Effector CD8-positive, alpha-beta T cell (primary cell): ENCODE measurements at regions not wholly inside any gene's neighbourhood (a gene's known extent, or its start where the extent isn't known, plus 50 kb on each side); places are given as distances from the start of the nearest gene placed in this dataset.
"Not testable (repeated sequence)": the region's sequence is repeated elsewhere in the genome, so short reads cannot be mapped to it uniquely, and the experiment has no call there.

Experiments used
- DNase-seq: peaks from one replicate; lab custom pipeline; 2025; lab: John Stamatoyannopoulos, UW

- DNase-seq: no peak
These were observed 1061.4 kb downstream of the MRPL39 start for GRCh38 chr21:24545807-24546361.

DNA sequence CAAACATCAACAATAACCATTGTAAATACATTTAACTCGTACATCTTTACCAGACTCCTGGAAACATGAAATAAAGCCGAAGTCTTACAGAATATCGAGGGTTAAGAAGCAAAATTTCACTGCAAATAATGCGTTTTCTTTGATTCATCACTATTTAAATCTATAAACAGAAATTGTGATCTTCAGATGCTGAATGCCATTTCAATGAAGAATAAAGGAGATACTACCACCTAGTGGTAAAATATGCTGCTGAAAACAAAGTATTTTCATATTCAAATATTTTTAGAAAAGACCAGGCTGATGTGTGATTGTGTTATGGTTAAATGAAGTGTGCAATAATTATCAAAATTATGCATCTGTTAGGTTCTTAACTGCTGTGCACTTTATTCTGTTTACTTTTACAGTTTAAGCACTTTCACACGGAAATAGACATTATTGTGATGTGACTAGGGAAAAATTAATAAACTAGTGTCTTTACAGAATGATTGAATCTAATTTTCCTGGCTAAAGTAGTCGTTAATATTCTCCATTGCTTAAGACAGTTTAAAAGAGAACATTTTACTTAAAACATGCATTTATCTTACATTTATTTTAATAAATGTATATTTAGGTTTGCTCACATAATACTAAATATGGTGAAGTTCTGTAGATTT, 1093.1 kb downstream of the MRPL39 start:
- no peak for DNase-seq

DNA sequence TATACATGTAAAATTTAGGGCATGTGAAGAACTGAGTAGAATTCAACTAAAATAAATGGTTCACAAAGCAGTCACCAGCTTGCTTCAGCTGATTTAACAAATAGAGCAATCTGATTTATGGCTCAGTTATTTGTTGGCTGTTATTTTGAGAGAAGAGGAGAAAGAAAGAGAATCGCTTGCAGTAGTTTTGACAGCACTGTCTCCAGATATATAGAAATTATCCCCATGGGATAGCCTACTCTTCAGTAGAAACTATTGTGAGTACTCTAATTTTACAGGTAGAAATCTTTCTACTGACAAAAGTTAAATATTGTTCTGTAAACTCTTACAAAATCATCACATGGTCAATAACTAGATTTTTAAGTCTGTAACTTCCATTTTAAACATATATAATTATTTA, 1098.2 kb downstream of the MRPL39 start:
- DNase-seq: no peak

DNA sequence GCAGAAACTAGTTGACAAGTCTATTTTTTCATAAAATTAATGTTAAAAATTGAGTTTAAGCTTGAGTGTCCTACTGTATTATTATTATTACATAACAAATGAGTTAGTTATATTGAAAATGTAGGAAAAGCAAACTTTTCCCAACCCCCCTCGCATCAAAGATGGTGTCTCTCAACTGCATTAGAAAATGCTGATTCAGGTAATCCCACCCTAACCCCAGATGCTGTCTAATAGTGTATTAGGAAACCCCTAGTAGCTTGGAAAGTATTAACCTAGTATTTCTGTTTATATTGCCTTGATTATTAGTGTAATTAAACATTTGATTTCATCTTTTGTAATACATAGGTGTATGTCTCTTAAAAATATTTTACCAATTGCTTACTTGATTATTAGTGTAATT, 1120.3 kb downstream of the MRPL39 start:
- DNase-seq: no peak

DNA sequence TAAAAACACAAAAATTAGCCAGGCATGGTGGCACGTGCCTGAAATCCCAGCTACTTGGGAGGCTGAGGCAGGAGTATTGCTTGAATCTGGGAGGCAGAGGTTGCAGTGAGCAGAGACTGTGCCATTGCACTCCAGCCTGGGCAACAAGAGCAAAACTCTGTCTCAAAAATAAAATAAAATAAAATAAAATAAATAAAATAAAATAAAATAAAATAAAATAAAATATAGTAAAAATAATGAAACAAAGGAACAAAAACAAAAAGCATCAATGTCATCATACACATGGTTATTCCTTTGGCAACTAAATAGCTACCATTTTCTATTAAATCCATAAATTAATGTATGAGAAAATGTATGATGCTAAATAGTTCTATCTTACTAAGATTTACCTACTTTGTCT, 1123.9 kb downstream of the MRPL39 start:
- not testable (repeated sequence) for DNase-seq

- no peak for DNase-seq
These were observed 1136.4 kb downstream of the MRPL39 start for GRCh38 chr21:24470852-24471251.

DNA sequence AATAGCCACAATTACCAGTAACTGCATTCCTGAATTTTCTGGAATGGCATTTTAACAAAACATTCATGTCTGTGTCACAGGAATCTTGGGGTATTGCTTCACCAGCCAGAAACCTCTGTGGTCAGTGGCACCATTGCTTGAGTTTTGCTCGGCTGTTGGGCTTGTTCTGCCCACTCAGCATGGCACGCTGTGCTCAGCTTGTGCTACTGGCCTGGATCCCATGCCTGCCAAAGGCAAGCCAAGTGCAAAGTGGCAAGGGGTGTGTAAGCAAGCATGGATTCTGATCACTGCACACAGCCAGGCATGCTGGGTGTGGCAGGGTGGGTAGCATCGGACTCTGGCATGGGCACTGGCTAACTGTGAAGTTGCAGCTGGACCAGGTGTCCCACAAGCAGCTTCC, 1150.9 kb downstream of the MRPL39 start:
- DNase-seq: no peak

- no peak for DNase-seq
These were observed 1157.2 kb downstream of the MRPL39 start for GRCh38 chr21:24450119-24450518.

- no peak for DNase-seq
These were observed 1161.8 kb downstream of the MRPL39 start for GRCh38 chr21:24445517-24445916.

- no peak for DNase-seq
These were observed 1162.5 kb downstream of the MRPL39 start for GRCh38 chr21:24444736-24445135.

DNA sequence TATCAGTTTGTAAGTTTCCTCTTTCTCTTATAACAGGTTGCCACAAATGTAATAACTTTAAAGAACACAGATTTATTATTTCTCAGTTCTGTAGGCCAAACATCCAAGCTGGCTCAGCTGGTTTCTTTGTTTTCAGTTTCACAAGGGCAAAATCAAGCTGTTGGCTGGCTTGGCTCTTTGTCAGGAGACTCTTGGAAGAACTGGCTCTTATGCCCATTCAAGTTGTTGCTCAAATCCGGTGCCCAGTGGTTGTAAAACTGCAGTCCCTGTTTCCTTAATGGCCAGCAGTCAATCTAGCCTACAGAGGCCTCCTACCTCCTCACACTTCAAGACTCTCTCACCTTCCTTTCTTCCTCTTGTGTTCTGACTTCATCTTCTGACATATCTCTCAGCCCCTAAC, 1171.0 kb downstream of the MRPL39 start:
- DNase-seq: no peak

- no peak for DNase-seq
These were observed 1178.6 kb downstream of the MRPL39 start for GRCh38 chr21:24428591-24429199.

GRCh38 chr21:24424776-24425175, 1182.5 kb downstream of the MRPL39 start:
- no peak for DNase-seq

DNA sequence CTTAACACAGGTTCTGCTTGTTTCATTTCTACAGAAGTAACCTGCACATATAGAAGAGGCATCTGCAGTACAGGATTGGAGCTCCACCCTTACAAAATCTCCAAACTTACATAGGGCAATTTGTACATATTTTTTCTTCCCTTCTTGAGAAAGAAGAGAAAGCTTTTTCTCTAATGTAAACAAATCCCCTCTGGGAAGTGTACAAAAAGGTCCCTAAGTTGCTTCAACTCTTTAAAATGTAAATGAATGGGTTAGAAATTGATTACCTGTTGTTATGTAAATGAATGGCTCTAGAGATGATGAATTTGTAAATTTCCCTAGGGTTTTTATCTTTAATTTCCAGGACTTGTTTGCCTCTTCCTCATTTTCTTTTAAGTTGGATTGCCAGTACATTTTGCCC, 1183.7 kb downstream of the MRPL39 start:
- no peak for DNase-seq

- no peak for DNase-seq
These were observed 1186.6 kb downstream of the MRPL39 start for GRCh38 chr21:24420689-24421088.

DNA sequence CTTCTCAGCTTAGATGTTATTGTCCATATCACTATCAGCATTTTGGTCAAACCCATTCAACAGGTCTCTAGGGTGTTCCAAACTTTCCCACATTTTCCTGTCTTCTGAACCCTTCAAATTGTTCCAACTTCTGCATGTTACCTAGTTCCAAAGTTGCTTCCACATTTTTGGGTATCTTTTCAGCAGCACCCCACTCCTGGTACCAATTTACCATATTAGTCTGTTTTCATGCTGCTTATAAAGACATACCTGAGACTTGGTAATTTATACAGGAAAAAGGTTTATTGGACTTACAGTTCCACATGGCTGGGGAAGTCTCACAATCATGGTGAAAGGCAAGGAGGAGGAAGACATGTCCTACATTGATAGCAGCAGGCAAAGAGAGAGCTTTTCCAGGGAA, 1187.6 kb downstream of the MRPL39 start:
- DNase-seq: not testable (repeated sequence)

GRCh38 chr21:24418671-24419070, 1188.6 kb downstream of the MRPL39 start:
- no peak for DNase-seq

DNA sequence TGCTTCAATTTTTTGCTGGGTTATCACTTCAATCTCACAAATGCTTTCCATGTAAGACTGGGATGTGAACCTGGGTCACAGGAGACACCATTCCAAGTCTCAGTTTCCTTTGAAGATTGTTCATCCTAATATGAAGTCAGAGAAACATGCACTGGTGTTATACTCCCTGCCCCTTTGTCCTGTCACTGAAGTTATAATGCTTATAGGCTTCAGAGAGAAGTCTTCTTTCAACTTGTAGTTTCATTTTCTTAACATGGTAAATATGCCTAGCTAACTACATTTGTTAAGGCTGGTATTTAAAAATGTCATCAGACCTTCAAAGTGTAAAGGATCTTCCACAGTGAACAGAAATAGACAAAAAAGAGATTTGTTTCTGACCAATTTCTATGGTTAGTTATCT, 1195.9 kb downstream of the MRPL39 start:
- DNase-seq: no peak

GRCh38 chr21:24403221-24403620, 1204.1 kb downstream of the MRPL39 start:
- DNase-seq: no peak

- DNase-seq: no peak
These were observed 1211.9 kb downstream of the MRPL39 start for GRCh38 chr21:24395320-24395923.

- no peak for DNase-seq
These were observed 1232.1 kb downstream of the MRPL39 start for GRCh38 chr21:24375201-24375600.

- no peak for DNase-seq
These were observed 1234.8 kb downstream of the MRPL39 start for GRCh38 chr21:24372506-24372905.

- no peak for DNase-seq
These were observed 1237.5 kb downstream of the MRPL39 start for GRCh38 chr21:24369746-24370145.
